ENCODE measurements at regions not wholly inside any gene's neighbourhood (a gene's known extent, or its start where the extent isn't known, plus 50 kb on each side); places are given as distances from the start of the nearest gene placed in this dataset.

- no peak overlapping the region for H3K4me2 ChIP-seq
- no peaks in the 10 kb centered on the region for H3K36me3 ChIP-seq (replicated peaks; ENCODE audit: insufficient read depth, low read depth)
- no peak overlapping the region for H3K27ac ChIP-seq
- TF ChIP-seq EZH2 (IDR thresholded peaks at IDR 0.05; ENCODE audit: borderline replicate concordance) = no peak
- TF ChIP-seq, protein P1, sequence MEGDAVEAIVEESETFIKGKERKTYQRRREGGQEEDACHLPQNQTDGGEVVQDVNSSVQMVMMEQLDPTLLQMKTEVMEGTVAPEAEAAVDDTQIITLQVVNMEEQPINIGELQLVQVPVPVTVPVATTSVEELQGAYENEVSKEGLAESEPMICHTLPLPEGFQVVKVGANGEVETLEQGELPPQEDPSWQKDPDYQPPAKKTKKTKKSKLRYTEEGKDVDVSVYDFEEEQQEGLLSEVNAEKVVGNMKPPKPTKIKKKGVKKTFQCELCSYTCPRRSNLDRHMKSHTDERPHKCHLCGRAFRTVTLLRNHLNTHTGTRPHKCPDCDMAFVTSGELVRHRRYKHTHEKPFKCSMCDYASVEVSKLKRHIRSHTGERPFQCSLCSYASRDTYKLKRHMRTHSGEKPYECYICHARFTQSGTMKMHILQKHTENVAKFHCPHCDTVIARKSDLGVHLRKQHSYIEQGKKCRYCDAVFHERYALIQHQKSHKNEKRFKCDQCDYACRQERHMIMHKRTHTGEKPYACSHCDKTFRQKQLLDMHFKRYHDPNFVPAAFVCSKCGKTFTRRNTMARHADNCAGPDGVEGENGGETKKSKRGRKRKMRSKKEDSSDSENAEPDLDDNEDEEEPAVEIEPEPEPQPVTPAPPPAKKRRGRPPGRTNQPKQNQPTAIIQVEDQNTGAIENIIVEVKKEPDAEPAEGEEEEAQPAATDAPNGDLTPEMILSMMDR (IDR thresholded peaks at IDR 0.05; ENCODE audit: poor library complexity) = no peak
- TF ChIP-seq EZH2phosphoT487 (IDR thresholded peaks at IDR 0.05; ENCODE audit: low read depth, severe bottlenecking, unreplicated experiment) = no peak
- no peaks in the 10 kb centered on the region for H3K4me1 ChIP-seq (ENCODE audit: insufficient read depth)
- no peaks in the 10 kb centered on the region for H3K9me2 ChIP-seq (replicated peaks; ENCODE audit: insufficient read depth)
- H3K9me3 ChIP-seq (ENCODE audit: low read depth) = no peaks in the 10 kb centered on the region
- no peak overlapping the region for H3K4me3 ChIP-seq
- H3K27me3 ChIP-seq = no peaks in the 10 kb centered on the region
- 88% methylated on average over 2 of the region's 2 CpGs for WGBS (ENCODE audit: low lambda C conversion rate, missing lambda C conversion rate)
- no peaks in the 10 kb centered on the region for H4K20me1 ChIP-seq (ENCODE audit: insufficient read depth, poor library complexity, severe bottlenecking)
- no peak overlapping the region for H2AFZ ChIP-seq
- no peak for DNase-seq (ENCODE audit: low spot score)
- H3K79me2 ChIP-seq = no peaks in the 10 kb centered on the region
These were observed 1619.6 kb upstream of the LRRTM3 start for GRCh38 chr10:65306201-65306600.

GRCh38 chr10:65312876-65313275 is 1613.0 kb upstream of the LRRTM3 start:
- TF ChIP-seq, protein P1 (IDR thresholded peaks at IDR 0.05; ENCODE audit: poor library complexity) = no peak
- TF ChIP-seq EZH2 (IDR thresholded peaks at IDR 0.05; ENCODE audit: borderline replicate concordance) (no peak), EZH2phosphoT487 (IDR thresholded peaks at IDR 0.05; ENCODE audit: low read depth, severe bottlenecking, unreplicated experiment) (no peak)
- Histone ChIP-seq H4K20me1 (ENCODE audit: insufficient read depth, poor library complexity, severe bottlenecking) (no peaks in the 10 kb centered on the region), H3K27ac (no peak overlapping the region), H2AFZ (no peak overlapping the region), H3K27me3 (no peaks in the 10 kb centered on the region), H3K4me1 (ENCODE audit: insufficient read depth) (no peaks in the 10 kb centered on the region), H3K36me3 (replicated peaks; ENCODE audit: insufficient read depth, low read depth) (no peaks in the 10 kb centered on the region), H3K4me3 (no peak overlapping the region), H3K9me3 (ENCODE audit: low read depth) (no peaks in the 10 kb centered on the region), H3K79me2 (no peaks in the 10 kb centered on the region), H3K9me2 (replicated peaks; ENCODE audit: insufficient read depth) (no peaks in the 10 kb centered on the region), H3K4me2 (no peak overlapping the region)
- DNase-seq (ENCODE audit: low spot score) = no peak

DNA sequence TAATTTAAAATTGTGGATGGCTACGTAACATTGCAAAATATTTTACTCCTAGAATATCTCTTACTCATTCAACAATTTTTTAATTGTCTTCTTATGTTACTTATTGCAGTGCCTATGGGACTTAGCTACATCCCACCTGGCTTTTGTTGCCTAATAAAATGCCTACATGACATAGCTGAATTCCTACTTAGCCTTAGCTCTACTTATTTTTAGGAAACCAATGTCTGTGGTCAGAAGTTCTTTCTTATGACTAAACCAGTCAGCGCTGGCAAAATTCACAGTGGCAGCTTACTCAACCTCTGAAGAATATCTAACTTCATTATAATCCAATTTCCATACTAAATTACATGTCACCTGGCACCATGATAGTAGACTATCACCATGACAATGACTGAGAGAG is 1612.4 kb upstream of the LRRTM3 start:
- H3K9me2 ChIP-seq (replicated peaks; ENCODE audit: insufficient read depth) = no peaks in the 10 kb centered on the region
- 94% methylated on average over 2 of the region's 2 CpGs for WGBS (ENCODE audit: low lambda C conversion rate, missing lambda C conversion rate)

More for the DNA sequence above, 1612.4 kb upstream of the LRRTM3 start:
- TF ChIP-seq, protein P1 (IDR thresholded peaks at IDR 0.05; ENCODE audit: poor library complexity) = no peak
- no peak for TF ChIP-seq EZH2phosphoT487 (IDR thresholded peaks at IDR 0.05; ENCODE audit: low read depth, severe bottlenecking, unreplicated experiment)
- no peak for TF ChIP-seq EZH2 (IDR thresholded peaks at IDR 0.05; ENCODE audit: borderline replicate concordance)
- Histone ChIP-seq H3K27me3 (no peaks in the 10 kb centered on the region), H3K4me1 (ENCODE audit: insufficient read depth) (no peaks in the 10 kb centered on the region), H3K4me2 (no peak overlapping the region), H2AFZ (no peak overlapping the region), H3K27ac (no peak overlapping the region), H3K9me3 (ENCODE audit: low read depth) (no peaks in the 10 kb centered on the region), H4K20me1 (ENCODE audit: insufficient read depth, poor library complexity, severe bottlenecking) (no peaks in the 10 kb centered on the region), H3K4me3 (no peak overlapping the region), H3K36me3 (replicated peaks; ENCODE audit: insufficient read depth, low read depth) (no peaks in the 10 kb centered on the region), H3K79me2 (no peaks in the 10 kb centered on the region)
- no peak for DNase-seq (ENCODE audit: low spot score)

All from hepatocyte (in vitro differentiated cells).